Loucy (cell line): ENCODE measurements at regions not wholly inside any gene's neighbourhood (a gene's known extent, or its start where the extent isn't known, plus 50 kb on each side); places are given as distances from the start of the nearest gene placed in this dataset.

Experiments used
- H2AFZ ChIP-seq: fragments of 200-600 bp; sonication (generic); 2 replicates; pipeline ENCODE4 v1.6.0; 2016; ENCODE audit warnings: antibody characterized with exemption, mild to moderate bottlenecking, low read length, moderate library complexity
- H3F3A ChIP-seq: fragments of 200-600 bp; 2 replicates; pipeline ENCODE4 v1.6.0; 2016; ENCODE audit warnings: antibody characterized with exemption, low read depth, mild to moderate bottlenecking
- H3K27me3 ChIP-seq: fragments of 200-600 bp; sonication (generic); 2 replicates; pipeline ENCODE4 v1.6.1; 2014; ENCODE audit warnings: low read length, mild to moderate bottlenecking; ENCODE audit not compliant: insufficient read depth, poor library complexity, severe bottlenecking
- H3K36me3 ChIP-seq: fragments of 200-600 bp; sonication (generic); 2 replicates; pipeline ENCODE4 v1.6.1; 2016; ENCODE audit warnings: low read length; ENCODE audit not compliant: insufficient read depth
- H3K4me1 ChIP-seq: fragments of 200-600 bp; sonication (generic); 2 replicates; pipeline ENCODE4 v1.5.1; 2014; ENCODE audit warnings: low read length, mild to moderate bottlenecking; ENCODE audit not compliant: insufficient read depth, poor library complexity, severe bottlenecking
- H3K4me2 ChIP-seq: fragments of 200-600 bp; sonication (generic); 2 replicates; pipeline ENCODE4 v1.6.0; 2014; ENCODE audit warnings: antibody characterized with exemption, low read length, low read depth, mild to moderate bottlenecking; ENCODE audit not compliant: poor library complexity, severe bottlenecking
- H3K4me3 ChIP-seq: fragments of 200-600 bp; sonication (generic); 2 replicates; pipeline ENCODE4 v1.5.1; 2014; ENCODE audit warnings: low read length, mild to moderate bottlenecking, mixed read lengths; ENCODE audit not compliant: poor library complexity, severe bottlenecking
- H3K79me2 ChIP-seq: fragments of 200-600 bp; sonication (generic); 2 replicates; pipeline ENCODE4 v1.6.1; 2014; ENCODE audit warnings: low read length; ENCODE audit not compliant: insufficient read depth
- H3K9ac ChIP-seq: fragments of 200-600 bp; sonication (generic); 2 replicates; pipeline ENCODE4 v1.6.0; 2014; ENCODE audit warnings: mild to moderate bottlenecking, low read depth, low read length, moderate library complexity; ENCODE audit not compliant: poor library complexity, severe bottlenecking
- H3K9me2 ChIP-seq: fragments of 200-600 bp; sonication (generic); replicated peaks from 2 replicates; pipeline ENCODE4 v1.6.1; 2016; ENCODE audit warnings: low read depth, low read length, mixed read lengths
- H3K9me3 ChIP-seq: fragments of 200-600 bp; sonication (generic); 2 replicates; pipeline ENCODE4 v1.6.1; 2014; ENCODE audit warnings: mild to moderate bottlenecking, antibody characterized with exemption, low read length, low read depth; ENCODE audit not compliant: insufficient read depth
- H4K20me1 ChIP-seq: fragments of 200-600 bp; sonication (generic); 2 replicates; pipeline ENCODE4 v1.6.0; 2014; ENCODE audit warnings: antibody characterized with exemption, low read length, mild to moderate bottlenecking; ENCODE audit not compliant: insufficient read depth, poor library complexity, severe bottlenecking
- CTCF ChIP-seq: fragments of 200-600 bp; sonication (generic); conservative IDR thresholded peaks from 2 replicates; pipeline ENCODE4 v1.5.1; 2014; ENCODE audit warnings: mild to moderate bottlenecking, antibody characterized with exemption, low read length
- EZH2phosphoT487 ChIP-seq: fragments of 200-600 bp; IDR thresholded peaks from 2 replicates; pipeline ENCODE4 v1.6.1; 2018; ENCODE audit warnings: antibody characterized with exemption, mild to moderate bottlenecking, moderate library complexity, borderline replicate concordance

- Histone ChIP-seq H3F3A (no peaks in the 10 kb centered on the region), H3K9me3 (no peaks in the 10 kb centered on the region), H4K20me1 (no peaks in the 10 kb centered on the region), H3K27me3 (no peaks in the 10 kb centered on the region), H2AFZ (no peak overlapping the region), H3K36me3 (no peaks in the 10 kb centered on the region), H3K9ac (no peak overlapping the region), H3K9me2 (no peaks in the 10 kb centered on the region), H3K4me1 (no peaks in the 10 kb centered on the region), H3K4me3 (no peak overlapping the region), H3K79me2 (no peaks in the 10 kb centered on the region), H3K4me2 (no peak overlapping the region)
- TF ChIP-seq CTCF (no peak), EZH2phosphoT487 (no peak)
Observed at GRCh38 chr5:159480849-159481248, 150.6 kb upstream of the IL12B start.

GRCh38 chr5:159481751-159482150 is 151.5 kb upstream of the IL12B start:
- Histone ChIP-seq H3K9me2 (no peaks in the 10 kb centered on the region), H3K4me3 (no peak overlapping the region), H3K9ac (no peak overlapping the region), H3K9me3 (no peaks in the 10 kb centered on the region), H3K4me1 (no peaks in the 10 kb centered on the region), H3K36me3 (no peaks in the 10 kb centered on the region), H3K27me3 (no peaks in the 10 kb centered on the region), H3K79me2 (no peaks in the 10 kb centered on the region), H3K4me2 (no peak overlapping the region), H3F3A (no peaks in the 10 kb centered on the region), H4K20me1 (no peaks in the 10 kb centered on the region), H2AFZ (no peak overlapping the region)
- TF ChIP-seq EZH2phosphoT487, result no peak
- TF ChIP-seq CTCF, result no peak

GRCh38 chr5:159486836-159487235 is 156.5 kb upstream of the IL12B start:
- no peak for TF ChIP-seq EZH2phosphoT487
- TF ChIP-seq CTCF, result no peak
- Histone ChIP-seq H3K27me3 (no peaks in the 10 kb centered on the region), H3K9me2 (no peaks in the 10 kb centered on the region), H3K4me3 (no peak overlapping the region), H3K79me2 (no peaks in the 10 kb centered on the region), H3K9me3 (no peaks in the 10 kb centered on the region), H3K4me1 (no peaks in the 10 kb centered on the region), H3K9ac (no peak overlapping the region), H4K20me1 (no peaks in the 10 kb centered on the region), H3F3A (no peaks in the 10 kb centered on the region), H3K36me3 (no peaks in the 10 kb centered on the region), H2AFZ (no peak overlapping the region), H3K4me2 (no peak overlapping the region)
